NOMO-1 (cell line): ENCODE measurements at regions not wholly inside any gene's neighbourhood (a gene's known extent, or its start where the extent isn't known, plus 50 kb on each side); places are given as distances from the start of the nearest gene placed in this dataset.
A peak's percentile ranks its signal among the peaks of the same experiment; 100 is the strongest.

ENCODE experiments used
- DNase-seq, 2 experiments: peaks; one replicate each; lab custom pipeline; 2025; ENCODE audit not compliant: unreplicated experiment in 2 of 2; lab: John Stamatoyannopoulos, UW

GRCh38 chrX:114332766-114333165, 251.1 kb upstream of the HTR2C start:
- DNase-seq: peak in 1 of 2 experiments; percentile 17

DNA sequence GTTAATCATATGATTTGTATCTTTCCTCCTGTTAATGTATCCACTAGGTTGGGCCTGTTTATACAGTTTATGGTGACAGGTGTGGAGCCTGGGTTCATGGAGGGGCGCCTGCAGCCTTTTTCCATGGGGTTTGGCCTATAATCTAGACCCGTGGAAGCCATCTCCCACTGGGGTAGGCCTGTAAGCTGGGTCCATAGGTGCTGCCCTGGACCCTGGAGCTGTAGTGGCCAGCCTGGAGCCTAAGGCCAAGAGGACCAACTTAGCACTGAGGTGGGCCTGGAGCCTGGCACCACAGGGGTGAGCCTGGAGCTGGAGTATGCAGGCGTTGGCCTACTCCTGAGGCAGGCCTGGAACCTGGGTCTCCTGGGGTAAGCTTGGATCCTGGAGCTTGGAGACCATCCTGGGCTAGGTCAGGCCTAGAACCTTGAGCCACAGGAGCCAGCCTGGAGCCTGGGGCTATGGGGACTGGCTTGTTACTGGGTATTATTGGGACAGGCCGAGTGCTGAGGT, 249.4 kb upstream of the HTR2C start:
- no peak for DNase-seq

DNA sequence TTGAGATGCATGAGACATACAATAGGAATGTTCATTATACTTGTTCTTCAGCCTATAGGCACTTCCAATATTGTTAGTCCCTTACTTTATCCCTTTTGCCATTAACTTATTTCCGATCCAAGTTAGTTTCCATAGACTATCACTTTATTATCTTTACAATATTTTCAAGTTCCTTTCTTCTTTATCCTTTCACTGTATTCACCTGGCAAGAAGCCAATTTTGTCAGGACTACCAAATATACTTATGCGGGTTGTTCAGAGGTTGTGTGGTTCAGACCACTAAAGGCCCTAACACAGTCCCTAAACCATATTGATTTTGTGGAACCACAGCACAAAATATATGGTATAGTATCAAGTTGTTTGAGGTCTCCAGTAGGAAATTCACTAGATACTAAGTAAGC, 245.0 kb upstream of the HTR2C start:
- no peak for DNase-seq

GRCh38 chrX:114344756-114345349, 239.0 kb upstream of the HTR2C start:
- peak in 1 of 2 experiments; percentile 31 for DNase-seq

GRCh38 chrX:114361076-114361725, 222.7 kb upstream of the HTR2C start:
- no peak for DNase-seq

- no peak for DNase-seq
Observed at GRCh38 chrX:114363346-114363745, 220.5 kb upstream of the HTR2C start.

GRCh38 chrX:114365065-114365834, 218.6 kb upstream of the HTR2C start:
- DNase-seq: no peak

DNA sequence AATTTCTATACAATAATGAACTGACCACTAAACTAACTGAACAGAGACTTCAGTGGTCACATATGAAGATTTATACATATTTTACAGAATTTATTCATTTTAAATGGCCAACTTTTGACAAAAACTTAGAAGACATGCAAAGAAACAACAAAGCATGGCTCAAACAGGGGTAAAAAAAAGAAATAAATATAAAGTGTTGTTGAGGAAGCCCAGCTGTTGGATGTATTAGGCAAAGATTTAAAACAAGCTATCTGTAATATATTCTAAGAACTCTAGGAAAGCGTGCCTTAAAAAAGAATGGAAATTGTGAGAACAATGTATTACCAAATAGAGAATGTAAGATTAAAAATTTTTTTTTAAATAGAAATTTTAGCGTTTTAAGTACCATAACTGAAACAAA, 210.9 kb upstream of the HTR2C start:
- DNase-seq: no peak

DNA sequence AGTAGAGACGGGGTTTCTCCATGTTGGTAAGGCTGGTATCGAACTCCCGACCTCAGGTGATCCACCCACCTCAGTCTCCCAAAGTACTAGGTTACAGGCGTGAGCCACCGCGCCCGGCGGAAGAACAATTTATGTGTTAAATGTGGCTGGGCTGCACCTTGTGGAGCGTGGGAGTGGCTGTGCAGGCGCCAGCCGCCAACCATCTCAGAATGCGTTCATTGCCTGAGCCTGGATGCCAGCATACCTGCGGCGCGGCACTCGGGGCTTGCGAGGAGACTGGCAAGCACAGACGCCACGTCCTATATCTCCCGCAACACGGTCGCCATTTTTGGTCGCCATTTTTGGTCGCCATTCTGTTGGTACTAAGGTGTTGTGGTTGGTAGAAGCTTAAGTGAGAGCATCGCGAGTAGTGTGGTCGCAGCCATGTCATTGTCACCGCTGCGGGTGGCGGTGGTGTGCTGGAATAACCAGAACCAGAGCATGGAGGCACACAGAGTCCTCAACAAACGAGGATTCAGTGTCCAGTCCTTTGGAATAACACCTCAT, 193.6 kb upstream of the HTR2C start:
- no peak for DNase-seq
